ENCODE measurements at regions not wholly inside any gene's neighbourhood (a gene's known extent, or its start where the extent isn't known, plus 50 kb on each side); places are given as distances from the start of the nearest gene placed in this dataset.

- DNase-seq (ENCODE audit: low read depth in 1 of 2, low spot score in 1 of 2) = no peak
- no peak for TF ChIP-seq JUND (IDR thresholded peaks at IDR 0.05; ENCODE audit: low read depth)
- in situ Hi-C loops (cut with HindIII; ENCODE audit: low pct_unique_long_range_greater_than_20kb, low sequenced_read_pairs) = no loop called here
These were observed 64.3 kb upstream of the CDKN3 start for GRCh38 chr14:54332490-54332889.

- no peak for DNase-seq (ENCODE audit: low read depth in 1 of 2, low spot score in 1 of 2)
- no peak for TF ChIP-seq JUND (IDR thresholded peaks at IDR 0.05; ENCODE audit: low read depth)
These were observed 63.3 kb upstream of the CDKN3 start for GRCh38 chr14:54333511-54333910.

DNA sequence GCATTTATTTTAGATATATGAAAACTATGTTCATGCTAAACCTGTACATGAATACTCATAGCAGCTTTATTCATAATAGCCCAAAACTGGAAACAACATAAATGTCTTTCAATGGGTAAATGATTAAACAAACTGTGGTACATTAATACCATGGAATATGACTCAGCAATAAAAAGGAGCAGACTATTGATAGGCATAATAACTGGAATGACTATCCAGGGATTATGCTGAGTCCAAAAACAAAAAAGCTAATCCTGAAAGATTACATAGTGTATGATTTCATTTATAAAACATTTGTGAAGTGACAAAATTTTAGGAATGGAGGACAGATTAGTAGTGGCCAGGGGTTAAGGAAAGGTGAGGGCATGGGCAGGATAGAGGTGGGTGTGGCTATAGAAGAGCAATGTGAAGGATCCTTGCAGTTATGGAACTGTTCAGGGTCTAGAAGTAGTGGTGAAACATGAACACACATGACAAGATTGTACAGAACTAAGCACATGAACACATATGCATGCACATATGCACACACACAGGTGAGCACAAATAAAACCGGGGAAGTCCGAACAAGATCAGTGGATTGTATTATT lies 61.1 kb upstream of the CDKN3 start:
- in situ Hi-C loops (cut with HindIII; ENCODE audit: low pct_unique_long_range_greater_than_20kb, low sequenced_read_pairs) = no loop called here
- no peak for TF ChIP-seq JUND (IDR thresholded peaks at IDR 0.05; ENCODE audit: low read depth)
- no peak for DNase-seq (ENCODE audit: low read depth in 1 of 2, low spot score in 1 of 2)

More at GRCh38 chr14:54333511-54333910, 63.3 kb upstream of the CDKN3 start:
- in situ Hi-C loops (cut with HindIII; ENCODE audit: low pct_unique_long_range_greater_than_20kb, low sequenced_read_pairs) = no loop called here

DNA sequence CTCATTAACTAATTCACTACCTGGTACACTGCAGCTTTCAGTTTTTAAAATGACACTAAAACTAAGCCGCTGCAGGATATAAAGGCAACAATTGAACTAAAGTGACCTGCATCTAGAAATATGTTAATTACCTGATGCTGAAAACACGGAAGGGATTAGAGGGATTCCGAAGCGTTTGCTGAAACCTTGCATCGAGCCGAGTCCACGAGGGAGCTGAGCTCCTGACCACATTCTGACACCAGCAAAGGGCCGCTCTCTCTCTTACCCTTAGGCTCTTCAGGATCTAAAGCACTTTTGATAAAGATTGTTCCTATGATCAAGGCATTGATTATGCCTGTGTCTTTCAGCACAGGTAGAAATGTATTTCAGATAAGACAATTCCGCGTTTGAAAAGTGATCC lies 59.5 kb upstream of the CDKN3 start:
- TF ChIP-seq JUND (IDR thresholded peaks at IDR 0.05; ENCODE audit: low read depth) = no peak
- in situ Hi-C loops (cut with HindIII; ENCODE audit: low pct_unique_long_range_greater_than_20kb, low sequenced_read_pairs) = no loop called here
- no peak for DNase-seq (ENCODE audit: low read depth in 1 of 2, low spot score in 1 of 2)

DNA sequence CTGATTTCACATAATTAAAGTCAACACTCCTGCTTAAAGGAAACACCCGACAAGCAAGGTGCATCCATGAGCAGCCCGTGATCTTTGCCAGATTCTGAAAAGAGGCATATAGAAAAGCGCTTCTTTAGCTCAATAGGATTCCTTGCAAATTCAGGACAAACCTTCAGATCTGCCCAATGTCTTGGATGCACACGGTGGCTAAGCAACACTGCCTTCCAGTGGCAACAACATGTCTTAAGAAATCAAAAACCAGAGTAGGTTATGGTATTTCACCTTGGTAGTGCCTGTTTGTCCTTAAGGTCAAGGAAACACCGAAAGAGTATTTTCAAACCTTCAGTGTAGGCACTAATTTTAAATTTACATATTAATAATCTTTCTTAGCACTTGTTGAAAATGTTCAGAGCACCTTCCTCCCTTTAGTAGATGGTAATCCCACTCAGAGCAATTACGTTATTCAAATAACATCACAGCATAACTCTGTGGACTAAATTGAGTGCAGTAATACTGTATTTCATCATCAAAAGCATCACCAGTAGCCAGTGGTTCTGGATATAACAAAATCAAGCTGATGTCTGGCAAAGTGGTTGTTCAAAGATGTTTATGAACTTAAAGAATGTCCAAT lies 58.0 kb upstream of the CDKN3 start:
- in situ Hi-C loops (cut with HindIII; ENCODE audit: low pct_unique_long_range_greater_than_20kb, low sequenced_read_pairs) = no loop called here
- TF ChIP-seq JUND (IDR thresholded peaks at IDR 0.05; ENCODE audit: low read depth) = no peak
- peak; percentile 19 to 80 for DNase-seq (ENCODE audit: low read depth in 1 of 2, low spot score in 1 of 2)

- in situ Hi-C loops (cut with HindIII; ENCODE audit: low pct_unique_long_range_greater_than_20kb, low sequenced_read_pairs) = no loop called here
- no peak for TF ChIP-seq JUND (IDR thresholded peaks at IDR 0.05; ENCODE audit: low read depth)
- DNase-seq (ENCODE audit: low read depth in 1 of 2, low spot score in 1 of 2) = no peak
These were observed 57.0 kb upstream of the CDKN3 start for GRCh38 chr14:54339771-54340170.

DNA sequence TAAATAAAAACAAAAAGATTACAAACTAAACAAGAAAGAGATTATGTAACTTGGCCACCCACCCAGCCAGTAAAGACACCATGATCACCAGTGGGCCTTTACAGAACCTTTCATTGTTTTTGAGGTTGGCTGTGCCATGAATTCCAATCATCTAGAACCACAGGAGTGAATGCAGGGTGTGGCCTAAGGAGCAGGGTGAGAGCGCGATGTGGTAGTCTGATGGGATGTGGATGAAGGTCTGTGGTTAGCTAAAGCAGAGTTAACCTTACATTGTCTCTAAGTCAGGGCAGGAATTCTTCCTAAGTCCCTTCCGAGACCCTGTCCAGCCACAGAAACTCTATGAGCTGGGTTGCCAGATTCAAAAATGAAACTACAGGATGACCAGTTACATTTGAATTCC lies 54.0 kb upstream of the CDKN3 start:
- DNase-seq (ENCODE audit: low read depth in 1 of 2, low spot score in 1 of 2) = no peak

GRCh38 chr14:54343272-54344121 lies 53.3 kb upstream of the CDKN3 start:
- in situ Hi-C loops (cut with HindIII; ENCODE audit: low pct_unique_long_range_greater_than_20kb, low sequenced_read_pairs) = no loop called here
- TF ChIP-seq JUND (IDR thresholded peaks at IDR 0.05; ENCODE audit: low read depth) = no peak
- peak in 1 of 2 experiments; percentile 63 for DNase-seq (ENCODE audit: low read depth in 1 of 2, low spot score in 1 of 2)

More for the DNA sequence above, 54.0 kb upstream of the CDKN3 start:
- in situ Hi-C loops (cut with HindIII; ENCODE audit: low pct_unique_long_range_greater_than_20kb, low sequenced_read_pairs) = no loop called here
- no peak for TF ChIP-seq JUND (IDR thresholded peaks at IDR 0.05; ENCODE audit: low read depth)

GRCh38 chr14:54344445-54344844 lies 52.4 kb upstream of the CDKN3 start:
- TF ChIP-seq JUND (IDR thresholded peaks at IDR 0.05; ENCODE audit: low read depth) = no peak
- in situ Hi-C loops (cut with HindIII; ENCODE audit: low pct_unique_long_range_greater_than_20kb, low sequenced_read_pairs) = no loop called here
- no peak for DNase-seq (ENCODE audit: low read depth in 1 of 2, low spot score in 1 of 2)

GRCh38 chr14:54346257-54346656 lies 50.5 kb upstream of the CDKN3 start:
- no peak for TF ChIP-seq JUND (IDR thresholded peaks at IDR 0.05; ENCODE audit: low read depth)
- no peak for DNase-seq (ENCODE audit: low read depth in 1 of 2, low spot score in 1 of 2)
- in situ Hi-C loops (cut with HindIII; ENCODE audit: low pct_unique_long_range_greater_than_20kb, low sequenced_read_pairs) = no loop called here

All from T47D (cell line).